Sigmoid colon (tissue), 6 donors: ENCODE measurements at regions not wholly inside any gene's neighbourhood (a gene's known extent, or its start where the extent isn't known, plus 50 kb on each side); places are given as distances from the start of the nearest gene placed in this dataset.
"Not testable (repeated sequence)": the region's sequence is repeated elsewhere in the genome, so short reads cannot be mapped to it uniquely, and the experiment has no call there.

Experiments
- DNase-seq: peaks from one replicate; pipeline ENCODE4 v3.0.0-alpha.2; 2019
- H3K27ac ChIP-seq, 4 donors: fragments of 200-600 bp; sonication (generic); one replicate each; pipeline ENCODE4 v1.5.1; 2016 to 2019; ENCODE audit warnings: mild to moderate bottlenecking in 1 of 4
- H3K27me3 ChIP-seq, 3 donors: fragments of 200-600 bp; sonication (generic); one replicate each; pipeline ENCODE4 v1.5.1; 2019; ENCODE audit warnings: mild to moderate bottlenecking in 1 of 3
- H3K36me3 ChIP-seq, 4 donors: fragments of 200-600 bp; sonication (generic); one replicate each; pipeline ENCODE4 v1.5.1; 2016 to 2019
- H3K4me1 ChIP-seq, 4 donors: fragments of 200-600 bp; sonication (generic); one replicate each; pipeline ENCODE4 v1.5.1; 2017 to 2019
- H3K4me3 ChIP-seq, 4 donors: fragments of 200-600 bp; sonication (generic); one replicate each; pipeline ENCODE4 v1.5.1; 2017 to 2019; ENCODE audit warnings: mild to moderate bottlenecking in 2 of 4, moderate library complexity in 1 of 4
- H3K9me3 ChIP-seq, 4 donors: fragments of 200-600 bp in 3 of 4; sonication (generic) in 3 of 4; one replicate each; pipeline versions ENCODE4 v1.5.1 to v1.6.1; 2013 to 2019
- EP300 ChIP-seq, 4 donors: sonication (generic); formaldehyde crosslinking; IDR thresholded peaks; one replicate each; pipeline ENCODE4 v1.6.1; 2017; ENCODE audit warnings: antibody characterized with exemption in 4 of 4
- POLR2A ChIP-seq, 2 donors: fragments of 450-650 bp; IDR thresholded peaks; one replicate each; pipeline ENCODE4 v1.6.1; 2016; ENCODE audit warnings: antibody characterized with exemption in 2 of 2, mild to moderate bottlenecking in 2 of 2, moderate library complexity in 2 of 2
- POLR2AphosphoS5 ChIP-seq, 4 donors: sonication (generic); formaldehyde crosslinking; IDR thresholded peaks; one replicate each; pipeline ENCODE4 v1.6.1; 2017; ENCODE audit warnings: antibody characterized with exemption in 4 of 4
- WGBS, 2 donors: extraction: QIAGEN DNeasy Blood & Tissue Kit; methylation state at CpG; one replicate each; pipeline ENCODE4 v1.1.7; 2013; 5-methylcytosine and 5-hydroxymethylcytosine counted together
- intact Hi-C: fragments of 100-400 bp; cut with DNase I; formaldehyde crosslinking; loops from one replicate; pipeline ENCODE4 v1.15.1; 2023
- TF ChIP-seq, protein P1 (sequence below), 4 experiments: fragments of 450-650 bp in 3 of 4; fragments of 200-600 bp in 1 of 4; IDR thresholded peaks; one replicate each; pipeline ENCODE4 v1.5.1; 2016 to 2019; ENCODE audit warnings: antibody characterized with exemption in 4 of 4, mild to moderate bottlenecking in 3 of 4, moderate library complexity in 2 of 4
- donor health status: healthy with polysubstance abuse.
- donor health status: healthy.

- WGBS, 2 donors: 51 to 77% methylated on average over 3 of the region's 3 CpGs
- no peaks in the 10 kb centered on the region for H3K9me3 ChIP-seq
- no peak for DNase-seq
- H3K4me1 ChIP-seq: no peaks in the 10 kb centered on the region
- H3K27me3 ChIP-seq: no peaks in the 10 kb centered on the region
- no peak overlapping the region for H3K4me3 ChIP-seq
- no peak for TF ChIP-seq EP300 (IDR thresholded peaks at IDR 0.05)
- TF ChIP-seq POLR2A (IDR thresholded peaks at IDR 0.05): no peak
- no peak for TF ChIP-seq POLR2AphosphoS5 (IDR thresholded peaks at IDR 0.05)
- TF ChIP-seq, protein P1, sequence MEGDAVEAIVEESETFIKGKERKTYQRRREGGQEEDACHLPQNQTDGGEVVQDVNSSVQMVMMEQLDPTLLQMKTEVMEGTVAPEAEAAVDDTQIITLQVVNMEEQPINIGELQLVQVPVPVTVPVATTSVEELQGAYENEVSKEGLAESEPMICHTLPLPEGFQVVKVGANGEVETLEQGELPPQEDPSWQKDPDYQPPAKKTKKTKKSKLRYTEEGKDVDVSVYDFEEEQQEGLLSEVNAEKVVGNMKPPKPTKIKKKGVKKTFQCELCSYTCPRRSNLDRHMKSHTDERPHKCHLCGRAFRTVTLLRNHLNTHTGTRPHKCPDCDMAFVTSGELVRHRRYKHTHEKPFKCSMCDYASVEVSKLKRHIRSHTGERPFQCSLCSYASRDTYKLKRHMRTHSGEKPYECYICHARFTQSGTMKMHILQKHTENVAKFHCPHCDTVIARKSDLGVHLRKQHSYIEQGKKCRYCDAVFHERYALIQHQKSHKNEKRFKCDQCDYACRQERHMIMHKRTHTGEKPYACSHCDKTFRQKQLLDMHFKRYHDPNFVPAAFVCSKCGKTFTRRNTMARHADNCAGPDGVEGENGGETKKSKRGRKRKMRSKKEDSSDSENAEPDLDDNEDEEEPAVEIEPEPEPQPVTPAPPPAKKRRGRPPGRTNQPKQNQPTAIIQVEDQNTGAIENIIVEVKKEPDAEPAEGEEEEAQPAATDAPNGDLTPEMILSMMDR (IDR thresholded peaks at IDR 0.05): no peak
- intact Hi-C loops: no loop called here
- H3K36me3 ChIP-seq: no peaks in the 10 kb centered on the region
- H3K27ac ChIP-seq: no peak overlapping the region
Observed at GRCh38 chr2:103196802-103197201, 435.0 kb downstream of the TMEM182 start.

- H3K27me3 ChIP-seq, DNase-seq, H3K36me3 ChIP-seq, H3K9me3 ChIP-seq, intact Hi-C loops, H3K4me1 ChIP-seq, H3K4me3 ChIP-seq, H3K27ac ChIP-seq: not testable (repeated sequence)
- WGBS, 2 donors: 80 to 81% methylated on average over 4 of the region's 4 CpGs
Observed at GRCh38 chr2:103200774-103201173, 438.9 kb downstream of the TMEM182 start.

DNA sequence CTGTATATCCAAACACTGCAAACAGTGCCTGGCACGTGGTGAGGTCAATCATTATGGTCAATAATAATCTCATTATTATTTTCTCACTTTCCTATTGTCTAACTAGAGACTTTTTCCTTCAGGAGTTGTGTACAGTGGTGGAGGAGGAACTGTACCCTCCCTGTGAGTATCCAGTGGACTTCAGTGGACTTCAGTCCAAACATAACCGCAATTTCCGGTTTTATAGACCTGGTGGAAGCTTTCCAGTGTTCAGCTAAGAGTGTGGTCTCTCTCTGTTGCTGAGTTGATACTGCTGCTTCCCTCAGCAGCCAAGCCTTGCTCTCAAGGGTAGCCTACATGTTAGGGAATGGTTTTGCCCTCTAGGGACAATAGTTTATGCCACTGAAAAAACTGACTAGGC, 447.1 kb downstream of the TMEM182 start:
- no peak overlapping the region for H3K27ac ChIP-seq
- no peak for TF ChIP-seq POLR2AphosphoS5 (IDR thresholded peaks at IDR 0.05)
- TF ChIP-seq, protein P1 (IDR thresholded peaks at IDR 0.05): no peak
- no peak for TF ChIP-seq POLR2A (IDR thresholded peaks at IDR 0.05)
- no peak for TF ChIP-seq EP300 (IDR thresholded peaks at IDR 0.05)
- H3K4me3 ChIP-seq: no peak overlapping the region
- no peaks in the 10 kb centered on the region for H3K27me3 ChIP-seq
- no peak for DNase-seq
- intact Hi-C loops: no loop called here
- H3K4me1 ChIP-seq: no peaks in the 10 kb centered on the region
- WGBS, 2 donors: 13 to 43% methylated on average over 3 of the region's 3 CpGs
- no peaks in the 10 kb centered on the region for H3K36me3 ChIP-seq
- H3K9me3 ChIP-seq: no peaks in the 10 kb centered on the region

- no peaks in the 10 kb centered on the region for H3K4me1 ChIP-seq
- H3K4me3 ChIP-seq: no peak overlapping the region
- H3K36me3 ChIP-seq: no peaks in the 10 kb centered on the region
- peaks cover 0 to 2% (median 0%) of the 10 kb centered on the region in 4 donors for H3K9me3 ChIP-seq
- no peak overlapping the region for H3K27ac ChIP-seq
- no peaks in the 10 kb centered on the region for H3K27me3 ChIP-seq
- TF ChIP-seq EP300 (IDR thresholded peaks at IDR 0.05) (no peak), POLR2AphosphoS5 (IDR thresholded peaks at IDR 0.05) (no peak), POLR2A (IDR thresholded peaks at IDR 0.05) (no peak)
- TF ChIP-seq, protein P1 (IDR thresholded peaks at IDR 0.05): no peak
- intact Hi-C loops: no loop called here
- 57 to 76% methylated on average over 3 of the region's 3 CpGs for WGBS, 2 donors
- no peak for DNase-seq
Observed at GRCh38 chr2:103213028-103213542, 451.3 kb downstream of the TMEM182 start.

- no peak for DNase-seq
- intact Hi-C loops: no loop called here
- H3K4me3 ChIP-seq: no peak overlapping the region
- no peaks in the 10 kb centered on the region for H3K4me1 ChIP-seq
- H3K27ac ChIP-seq: no peak overlapping the region
- TF ChIP-seq EP300 (IDR thresholded peaks at IDR 0.05) (no peak), POLR2AphosphoS5 (IDR thresholded peaks at IDR 0.05) (no peak), POLR2A (IDR thresholded peaks at IDR 0.05) (no peak)
- TF ChIP-seq, protein P1 (IDR thresholded peaks at IDR 0.05): no peak
- peaks cover 0 to 2% (median 0%) of the 10 kb centered on the region in 4 donors for H3K9me3 ChIP-seq
- no peaks in the 10 kb centered on the region for H3K36me3 ChIP-seq
- no peaks in the 10 kb centered on the region for H3K27me3 ChIP-seq
Observed at GRCh38 chr2:103218516-103218915, 456.7 kb downstream of the TMEM182 start.
